ENCODE measurements at regions not wholly inside any gene's neighbourhood (a gene's known extent, or its start where the extent isn't known, plus 50 kb on each side); places are given as distances from the start of the nearest gene placed in this dataset.

GRCh38 chr22:48940266-48941032, 887.2 kb downstream of the BRD1 start:
- TF ChIP-seq EP300 (IDR thresholded peaks at IDR 0.05; ENCODE audit: low read depth in 2 of 2, low read length in 2 of 2) (no peak), EP300 (CRISPR knock-in tag; IDR thresholded peaks at IDR 0.05; ENCODE audit: borderline replicate concordance) (no peak), ZNF615 (CRISPR knock-in tag; IDR thresholded peaks at IDR 0.05; ENCODE audit: borderline replicate concordance) (no peak), NFE2 (CRISPR knock-in tag; IDR thresholded peaks at IDR 0.05) (no peak), ATF7 (IDR thresholded peaks at IDR 0.05) (no peak), ATF7 (CRISPR knock-in tag; IDR thresholded peaks at IDR 0.05) (no peak), NR2C2 (CRISPR knock-in tag; IDR thresholded peaks at IDR 0.05; ENCODE audit: borderline replicate concordance) (no peak), GMEB1 (CRISPR knock-in tag; IDR thresholded peaks at IDR 0.05; ENCODE audit: borderline replicate concordance) (no peak), EZH2 (conservative IDR thresholded peaks at IDR 0.05; ENCODE audit: low read depth, low read length) (no peak), TEF (CRISPR knock-in tag; IDR thresholded peaks at IDR 0.05) (no peak), CTCF (CRISPR knock-in tag; IDR thresholded peaks at IDR 0.05) (no peak), PBX3 (CRISPR knock-in tag; IDR thresholded peaks at IDR 0.05; ENCODE audit: borderline replicate concordance) (no peak)
- TF ChIP-seq, protein P1, sequence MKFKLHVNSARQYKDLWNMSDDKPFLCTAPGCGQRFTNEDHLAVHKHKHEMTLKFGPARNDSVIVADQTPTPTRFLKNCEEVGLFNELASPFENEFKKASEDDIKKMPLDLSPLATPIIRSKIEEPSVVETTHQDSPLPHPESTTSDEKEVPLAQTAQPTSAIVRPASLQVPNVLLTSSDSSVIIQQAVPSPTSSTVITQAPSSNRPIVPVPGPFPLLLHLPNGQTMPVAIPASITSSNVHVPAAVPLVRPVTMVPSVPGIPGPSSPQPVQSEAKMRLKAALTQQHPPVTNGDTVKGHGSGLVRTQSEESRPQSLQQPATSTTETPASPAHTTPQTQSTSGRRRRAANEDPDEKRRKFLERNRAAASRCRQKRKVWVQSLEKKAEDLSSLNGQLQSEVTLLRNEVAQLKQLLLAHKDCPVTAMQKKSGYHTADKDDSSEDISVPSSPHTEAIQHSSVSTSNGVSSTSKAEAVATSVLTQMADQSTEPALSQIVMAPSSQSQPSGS (CRISPR knock-in tag; IDR thresholded peaks at IDR 0.05) = no peak
- TF ChIP-seq, protein P2, sequence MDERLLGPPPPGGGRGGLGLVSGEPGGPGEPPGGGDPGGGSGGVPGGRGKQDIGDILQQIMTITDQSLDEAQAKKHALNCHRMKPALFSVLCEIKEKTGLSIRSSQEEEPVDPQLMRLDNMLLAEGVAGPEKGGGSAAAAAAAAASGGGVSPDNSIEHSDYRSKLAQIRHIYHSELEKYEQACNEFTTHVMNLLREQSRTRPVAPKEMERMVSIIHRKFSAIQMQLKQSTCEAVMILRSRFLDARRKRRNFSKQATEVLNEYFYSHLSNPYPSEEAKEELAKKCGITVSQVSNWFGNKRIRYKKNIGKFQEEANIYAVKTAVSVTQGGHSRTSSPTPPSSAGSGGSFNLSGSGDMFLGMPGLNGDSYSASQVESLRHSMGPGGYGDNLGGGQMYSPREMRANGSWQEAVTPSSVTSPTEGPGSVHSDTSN (CRISPR knock-in tag; IDR thresholded peaks at IDR 0.05) = no peak

All from HepG2 (cell line).